ENCODE measurements at regions not wholly inside any gene's neighbourhood (a gene's known extent, or its start where the extent isn't known, plus 50 kb on each side); places are given as distances from the start of the nearest gene placed in this dataset.
A peak's percentile ranks its signal among the peaks of the same experiment; 100 is the strongest.

- peak; percentile 56 for FAIRE-seq
Measured at GRCh38 chr1:168365719-168366479, 85.2 kb downstream of the TBX19 start.

More at GRCh38 chr1:168365719-168366479, 85.2 kb downstream of the TBX19 start:
- DNase-seq (ENCODE audit: extremely low spot score, insufficient read length, low read depth) = no peak

Data from GM18507 (cell line).